Sigmoid colon (tissue), 6 donors: ENCODE measurements at regions not wholly inside any gene's neighbourhood (a gene's known extent, or its start where the extent isn't known, plus 50 kb on each side); places are given as distances from the start of the nearest gene placed in this dataset.
"Not testable (repeated sequence)": the region's sequence is repeated elsewhere in the genome, so short reads cannot be mapped to it uniquely, and the experiment has no call there.

ENCODE experiments used
- DNase-seq: peaks from one replicate; pipeline ENCODE4 v3.0.0-alpha.2; 2019
- H3K27ac ChIP-seq, 4 donors: fragments of 200-600 bp; sonication (generic); one replicate each; pipeline ENCODE4 v1.5.1; 2016 to 2019; ENCODE audit warnings: mild to moderate bottlenecking in 1 of 4
- H3K27me3 ChIP-seq, 3 donors: fragments of 200-600 bp; sonication (generic); one replicate each; pipeline ENCODE4 v1.5.1; 2019; ENCODE audit warnings: mild to moderate bottlenecking in 1 of 3
- H3K36me3 ChIP-seq, 4 donors: fragments of 200-600 bp; sonication (generic); one replicate each; pipeline ENCODE4 v1.5.1; 2016 to 2019
- H3K4me1 ChIP-seq, 4 donors: fragments of 200-600 bp; sonication (generic); one replicate each; pipeline ENCODE4 v1.5.1; 2017 to 2019
- H3K4me3 ChIP-seq, 4 donors: fragments of 200-600 bp; sonication (generic); one replicate each; pipeline ENCODE4 v1.5.1; 2017 to 2019; ENCODE audit warnings: mild to moderate bottlenecking in 2 of 4, moderate library complexity in 1 of 4
- H3K9me3 ChIP-seq, 4 donors: fragments of 200-600 bp in 3 of 4; sonication (generic) in 3 of 4; one replicate each; pipeline versions ENCODE4 v1.5.1 to v1.6.1; 2013 to 2019
- EP300 ChIP-seq, 4 donors: sonication (generic); formaldehyde crosslinking; IDR thresholded peaks; one replicate each; pipeline ENCODE4 v1.6.1; 2017; ENCODE audit warnings: antibody characterized with exemption in 4 of 4
- POLR2A ChIP-seq, 2 donors: fragments of 450-650 bp; IDR thresholded peaks; one replicate each; pipeline ENCODE4 v1.6.1; 2016; ENCODE audit warnings: antibody characterized with exemption in 2 of 2, mild to moderate bottlenecking in 2 of 2, moderate library complexity in 2 of 2
- POLR2AphosphoS5 ChIP-seq, 4 donors: sonication (generic); formaldehyde crosslinking; IDR thresholded peaks; one replicate each; pipeline ENCODE4 v1.6.1; 2017; ENCODE audit warnings: antibody characterized with exemption in 4 of 4
- WGBS, 2 donors: extraction: QIAGEN DNeasy Blood & Tissue Kit; methylation state at CpG; one replicate each; pipeline ENCODE4 v1.1.7; 2013; 5-methylcytosine and 5-hydroxymethylcytosine counted together
- intact Hi-C: fragments of 100-400 bp; cut with DNase I; formaldehyde crosslinking; loops from one replicate; pipeline ENCODE4 v1.15.1; 2023
- TF ChIP-seq, protein P1 (sequence below), 4 experiments: fragments of 450-650 bp in 3 of 4; fragments of 200-600 bp in 1 of 4; IDR thresholded peaks; one replicate each; pipeline ENCODE4 v1.5.1; 2016 to 2019; ENCODE audit warnings: antibody characterized with exemption in 4 of 4, mild to moderate bottlenecking in 3 of 4, moderate library complexity in 2 of 4
- donor health status: healthy with polysubstance abuse.
- donor health status: healthy.

GRCh38 chr2:143933946-143934569 is 585.9 kb downstream of the ZEB2 start:
- no peak for TF ChIP-seq EP300 (IDR thresholded peaks at IDR 0.05)
- Histone ChIP-seq H3K27ac (peak overlapping the region in 1 of 4 donors; percentile 12), H3K27me3 (peaks cover 0 to 14% (median 10%) of the 10 kb centered on the region in 3 donors), H3K4me1 (peaks cover 0 to 15% (median 13%) of the 10 kb centered on the region in 4 donors), H3K36me3 (no peaks in the 10 kb centered on the region), H3K9me3 (no peaks in the 10 kb centered on the region), H3K4me3 (no peak overlapping the region)
- intact Hi-C loops = no loop called here
- no peak for DNase-seq

- Histone ChIP-seq H3K27me3 (no peaks in the 10 kb centered on the region), H3K9me3 (no peaks in the 10 kb centered on the region), H3K36me3 (no peaks in the 10 kb centered on the region), H3K4me1 (no peaks in the 10 kb centered on the region), H3K4me3 (no peak overlapping the region), H3K27ac (no peak overlapping the region)
- TF ChIP-seq POLR2AphosphoS5 (IDR thresholded peaks at IDR 0.05) (no peak), POLR2A (IDR thresholded peaks at IDR 0.05) (no peak), EP300 (IDR thresholded peaks at IDR 0.05) (no peak)
- TF ChIP-seq, protein P1, sequence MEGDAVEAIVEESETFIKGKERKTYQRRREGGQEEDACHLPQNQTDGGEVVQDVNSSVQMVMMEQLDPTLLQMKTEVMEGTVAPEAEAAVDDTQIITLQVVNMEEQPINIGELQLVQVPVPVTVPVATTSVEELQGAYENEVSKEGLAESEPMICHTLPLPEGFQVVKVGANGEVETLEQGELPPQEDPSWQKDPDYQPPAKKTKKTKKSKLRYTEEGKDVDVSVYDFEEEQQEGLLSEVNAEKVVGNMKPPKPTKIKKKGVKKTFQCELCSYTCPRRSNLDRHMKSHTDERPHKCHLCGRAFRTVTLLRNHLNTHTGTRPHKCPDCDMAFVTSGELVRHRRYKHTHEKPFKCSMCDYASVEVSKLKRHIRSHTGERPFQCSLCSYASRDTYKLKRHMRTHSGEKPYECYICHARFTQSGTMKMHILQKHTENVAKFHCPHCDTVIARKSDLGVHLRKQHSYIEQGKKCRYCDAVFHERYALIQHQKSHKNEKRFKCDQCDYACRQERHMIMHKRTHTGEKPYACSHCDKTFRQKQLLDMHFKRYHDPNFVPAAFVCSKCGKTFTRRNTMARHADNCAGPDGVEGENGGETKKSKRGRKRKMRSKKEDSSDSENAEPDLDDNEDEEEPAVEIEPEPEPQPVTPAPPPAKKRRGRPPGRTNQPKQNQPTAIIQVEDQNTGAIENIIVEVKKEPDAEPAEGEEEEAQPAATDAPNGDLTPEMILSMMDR (IDR thresholded peaks at IDR 0.05) = no peak
- 83 to 95% methylated on average over 2 of the region's 2 CpGs for WGBS, 2 donors
- no peak for DNase-seq
- intact Hi-C loops = no loop called here
These were observed 589.0 kb downstream of the ZEB2 start for GRCh38 chr2:143930891-143931290.

GRCh38 chr2:143928613-143929012 is 591.3 kb downstream of the ZEB2 start:
- WGBS, 2 donors = 49 to 56% methylated on average over 1 of the region's 1 CpG
- no peak for TF ChIP-seq POLR2AphosphoS5 (IDR thresholded peaks at IDR 0.05)
- intact Hi-C loops = no loop called here

DNA sequence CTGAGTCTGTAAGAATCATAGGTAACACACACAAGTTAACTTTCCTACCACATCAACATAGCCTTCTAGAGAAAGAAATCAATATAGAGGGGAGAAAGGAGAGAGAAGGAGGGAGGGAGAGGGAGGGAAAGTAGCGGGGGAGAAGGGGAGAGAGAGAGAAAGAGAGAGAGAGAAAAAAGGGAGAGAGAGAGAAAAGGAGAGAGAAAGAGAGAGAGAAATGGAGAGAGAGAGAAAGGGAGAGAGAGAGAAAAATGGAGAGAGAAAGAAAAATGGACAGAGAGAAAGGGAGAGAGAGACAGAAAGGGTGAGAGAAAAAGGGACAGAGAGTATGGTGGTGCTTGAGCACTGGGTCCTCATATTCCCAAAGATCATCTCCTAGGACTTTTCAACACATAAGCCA is 591.7 kb downstream of the ZEB2 start:
- no peak for TF ChIP-seq POLR2AphosphoS5 (IDR thresholded peaks at IDR 0.05)
- TF ChIP-seq, protein P1 (IDR thresholded peaks at IDR 0.05) = no peak
- TF ChIP-seq EP300 (IDR thresholded peaks at IDR 0.05) = no peak
- no peak for TF ChIP-seq POLR2A (IDR thresholded peaks at IDR 0.05)
- DNase-seq = no peak
- H3K9me3 ChIP-seq = no peaks in the 10 kb centered on the region
- intact Hi-C loops = no loop called here
- H3K27ac ChIP-seq = no peak overlapping the region
- H3K4me3 ChIP-seq = no peak overlapping the region
- no peaks in the 10 kb centered on the region for H3K36me3 ChIP-seq
- 96 to 97% methylated on average over 1 of the region's 1 CpG for whole genome bisulfite sequencing, 2 donors
- no peaks in the 10 kb centered on the region for H3K4me1 ChIP-seq
- no peaks in the 10 kb centered on the region for H3K27me3 ChIP-seq

More at GRCh38 chr2:143928613-143929012, 591.3 kb downstream of the ZEB2 start:
- Histone ChIP-seq H3K4me1 (no peaks in the 10 kb centered on the region), H3K4me3 (no peak overlapping the region), H3K27me3 (no peaks in the 10 kb centered on the region), H3K27ac (no peak overlapping the region), H3K9me3 (no peaks in the 10 kb centered on the region), H3K36me3 (no peaks in the 10 kb centered on the region)
- no peak for DNase-seq

DNA sequence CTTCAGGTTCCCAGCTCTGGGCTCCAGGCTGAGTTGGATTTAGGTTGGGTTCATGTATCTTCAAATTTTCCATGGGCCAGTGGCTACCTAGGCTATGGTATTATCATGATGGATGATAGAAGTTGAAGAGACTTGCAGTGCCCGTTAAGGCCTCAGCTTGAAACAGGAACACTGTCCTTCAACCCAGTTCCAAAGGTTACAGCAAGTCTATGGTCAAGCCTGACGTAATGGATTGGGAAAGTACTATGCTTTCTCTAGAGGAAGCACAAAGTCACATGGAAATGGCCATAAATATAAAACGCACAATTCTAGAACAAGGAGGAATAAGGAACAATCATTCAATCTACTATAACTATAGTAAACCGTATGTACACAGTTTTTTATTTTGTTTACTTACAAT is 593.2 kb downstream of the ZEB2 start:
- no peaks in the 10 kb centered on the region for H3K36me3 ChIP-seq
- TF ChIP-seq EP300 (IDR thresholded peaks at IDR 0.05) (no peak), POLR2AphosphoS5 (IDR thresholded peaks at IDR 0.05) (no peak), POLR2A (IDR thresholded peaks at IDR 0.05) (no peak)
- TF ChIP-seq, protein P1 (IDR thresholded peaks at IDR 0.05) = no peak
- no peaks in the 10 kb centered on the region for H3K4me1 ChIP-seq
- no peaks in the 10 kb centered on the region for H3K9me3 ChIP-seq
- intact Hi-C loops = no loop called here
- DNase-seq = no peak
- H3K27ac ChIP-seq = no peak overlapping the region
- H3K4me3 ChIP-seq = no peak overlapping the region
- WGBS, 2 donors = 20 to 70% methylated on average over 4 of the region's 4 CpGs
- H3K27me3 ChIP-seq = no peaks in the 10 kb centered on the region

DNA sequence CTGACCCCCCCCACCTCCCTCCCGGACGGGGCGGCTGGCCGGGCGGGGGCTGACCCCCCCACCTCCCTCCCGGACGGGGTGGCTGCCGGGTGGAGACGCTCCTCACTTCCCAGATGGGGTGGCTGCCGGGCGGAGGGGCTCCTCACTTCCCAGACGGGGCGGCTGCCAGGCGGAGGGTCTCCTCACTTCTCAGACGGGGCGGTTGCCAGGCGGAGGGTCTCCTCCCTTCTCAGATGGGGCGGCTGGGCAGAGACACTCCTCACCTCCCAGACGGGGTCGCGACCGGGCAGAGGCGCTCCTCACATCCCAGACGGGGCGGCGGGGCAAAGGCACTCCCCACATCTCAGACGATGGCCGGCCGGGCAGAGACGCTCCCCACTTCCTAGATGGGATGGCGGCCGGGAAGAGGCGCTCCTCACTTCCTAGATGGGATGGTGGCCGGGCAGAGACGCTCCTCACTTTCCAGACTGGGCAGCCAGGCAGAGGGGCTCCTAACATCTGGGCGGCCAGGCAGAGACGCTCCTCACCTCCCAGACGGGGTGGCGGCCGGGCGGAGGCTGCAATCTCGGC is 597.6 kb downstream of the ZEB2 start:
- H3K27me3 ChIP-seq, H3K4me3 ChIP-seq, H3K27ac ChIP-seq, intact Hi-C loops, H3K36me3 ChIP-seq, H3K9me3 ChIP-seq, H3K4me1 ChIP-seq, DNase-seq: not testable (repeated sequence)
- WGBS, 2 donors = 95% methylated on average over 30 to 32 of the region's 42 CpGs
